Lower lobe of right lung (tissue), 2 donors: ENCODE measurements at regions not wholly inside any gene's neighbourhood (a gene's known extent, or its start where the extent isn't known, plus 50 kb on each side); places are given as distances from the start of the nearest gene placed in this dataset.
"Not testable (repeated sequence)": the region's sequence is repeated elsewhere in the genome, so short reads cannot be mapped to it uniquely, and the experiment has no call there.

Experiments used
- ATAC-seq, 2 donors: fragments of 200-7000 bp; cut with Tn5 transposase; one replicate each; pipeline ENCODE4 v1.9.1; 2020 to 2022; ENCODE audit warnings: mild to moderate bottlenecking in 2 of 2, moderate library complexity in 2 of 2
- DNase-seq: peaks from one replicate; pipeline ENCODE4 v3.0.0-alpha.2; 2020
- H3K27ac ChIP-seq: fragments of 200-600 bp; one replicate; pipeline ENCODE4 v1.8.0; 2022
- H3K27me3 ChIP-seq: fragments of 200-600 bp; one replicate; pipeline ENCODE4 v1.8.0; 2022; ENCODE audit warnings: low read depth
- H3K36me3 ChIP-seq: fragments of 200-600 bp; one replicate; pipeline ENCODE4 v1.8.0; 2022; ENCODE audit warnings: mild to moderate bottlenecking
- H3K4me1 ChIP-seq: fragments of 200-600 bp; one replicate; pipeline ENCODE4 v1.8.0; 2022
- H3K4me3 ChIP-seq: fragments of 200-600 bp; one replicate; pipeline ENCODE4 v1.8.0; 2022; ENCODE audit warnings: mild to moderate bottlenecking
- H3K9me3 ChIP-seq: fragments of 200-600 bp; one replicate; pipeline ENCODE4 v1.8.0; 2022
- CTCF ChIP-seq: fragments of 200-600 bp; IDR thresholded peaks from one replicate; pipeline ENCODE4 v1.8.0; 2022; ENCODE audit warnings: antibody characterized with exemption, mild to moderate bottlenecking
- intact Hi-C: fragments of 100-400 bp; cut with DNase I; formaldehyde crosslinking; loops from one replicate; pipeline ENCODE4 v1.11.0; 2022
- donor health status: DM: no; HTN: yes; CAD: no; lungs with severe emphysema.

- Histone ChIP-seq H3K4me1 (no peaks in the 10 kb centered on the region), H3K36me3 (no peaks in the 10 kb centered on the region), H3K27ac (no peak overlapping the region), H3K9me3 (no peaks in the 10 kb centered on the region), H3K27me3 (no peaks in the 10 kb centered on the region), H3K4me3 (no peak overlapping the region)
- ATAC-seq (no peak), DNase-seq (no peak)
- TF ChIP-seq CTCF, result no peak
- intact Hi-C loops, result no loop called here
These were observed 223.3 kb upstream of the STXBP5 start for GRCh38 chr6:146980900-146981329.

- ATAC-seq (no peak), DNase-seq (no peak)
- no peaks in the 10 kb centered on the region for H3K27me3 ChIP-seq
- intact Hi-C loops, result no loop called here
- TF ChIP-seq CTCF, result no peak
- no peak overlapping the region for H3K27ac ChIP-seq
- no peaks in the 10 kb centered on the region for H3K9me3 ChIP-seq
- no peaks in the 10 kb centered on the region for H3K36me3 ChIP-seq
- H3K4me3 ChIP-seq, result no peak overlapping the region
- H3K4me1 ChIP-seq, result no peaks in the 10 kb centered on the region
These were observed 222.2 kb upstream of the STXBP5 start for GRCh38 chr6:146981981-146982380.

GRCh38 chr6:146984251-146984924 is 219.8 kb upstream of the STXBP5 start:
- TF ChIP-seq CTCF, result no peak
- Histone ChIP-seq H3K9me3 (no peaks in the 10 kb centered on the region), H3K4me3 (no peak overlapping the region), H3K27me3 (no peaks in the 10 kb centered on the region), H3K27ac (no peak overlapping the region), H3K36me3 (no peaks in the 10 kb centered on the region), H3K4me1 (no peaks in the 10 kb centered on the region)
- DNase-seq (no peak), ATAC-seq (no peak)
- intact Hi-C loops, result no loop called here

GRCh38 chr6:146985111-146985510 is 219.1 kb upstream of the STXBP5 start:
- H3K4me1 ChIP-seq, result no peaks in the 10 kb centered on the region
- H3K36me3 ChIP-seq, result no peaks in the 10 kb centered on the region
- no peak for DNase-seq
- H3K27ac ChIP-seq, result no peak overlapping the region
- ATAC-seq, result no peak
- no peaks in the 10 kb centered on the region for H3K9me3 ChIP-seq
- intact Hi-C loops, result no loop called here
- H3K27me3 ChIP-seq, result no peaks in the 10 kb centered on the region
- H3K4me3 ChIP-seq, result no peak overlapping the region
- no peak for TF ChIP-seq CTCF

- no peak for ATAC-seq
- intact Hi-C loops, result no loop called here
These were observed 218.3 kb upstream of the STXBP5 start for GRCh38 chr6:146985966-146986365.

GRCh38 chr6:146987938-146988337 is 216.3 kb upstream of the STXBP5 start:
- H3K27ac ChIP-seq, H3K9me3 ChIP-seq, ATAC-seq, H3K4me1 ChIP-seq, H3K27me3 ChIP-seq, intact Hi-C loops, H3K36me3 ChIP-seq, H3K4me3 ChIP-seq, DNase-seq: not testable (repeated sequence)

More at GRCh38 chr6:146985966-146986365, 218.3 kb upstream of the STXBP5 start:
- Histone ChIP-seq H3K27ac (no peak overlapping the region), H3K4me1 (no peaks in the 10 kb centered on the region), H3K36me3 (no peaks in the 10 kb centered on the region), H3K4me3 (no peak overlapping the region), H3K9me3 (no peaks in the 10 kb centered on the region), H3K27me3 (no peaks in the 10 kb centered on the region)
- DNase-seq, result no peak
- no peak for TF ChIP-seq CTCF
